ENCODE measurements at regions not wholly inside any gene's neighbourhood (a gene's known extent, or its start where the extent isn't known, plus 50 kb on each side); places are given as distances from the start of the nearest gene placed in this dataset.

- TF ChIP-seq CTCF (IDR thresholded peaks at IDR 0.05; ENCODE audit: low read depth, low read length): no peak
- Histone ChIP-seq H3K4me3 (ENCODE audit: low read depth, low read length) (no peak overlapping the region), H3K27ac (ENCODE audit: low read depth, low read length) (no peak overlapping the region), H3K27me3 (ENCODE audit: control insufficient read depth, insufficient read depth, low read length) (no peaks in the 10 kb centered on the region), H3K9me3 (ENCODE audit: control insufficient read depth, insufficient read depth, low read length) (no peaks in the 10 kb centered on the region)
- no peak for DNase-seq (ENCODE audit: low read depth, low spot score)
- CTCF ChIA-PET: no interaction called here
- POLR2A ChIA-PET: no interaction called here
Measured at GRCh38 chr21:21806711-21807597, 808.7 kb downstream of the NCAM2 start.

GRCh38 chr21:21807598-21807903, 809.3 kb downstream of the NCAM2 start:
- TF ChIP-seq CTCF (IDR thresholded peaks at IDR 0.05; ENCODE audit: low read depth, low read length): no peak

GRCh38 chr21:21813289-21813688, 815.1 kb downstream of the NCAM2 start:
- no peak overlapping the region for H3K4me3 ChIP-seq (ENCODE audit: low read depth, low read length)
- no peaks in the 10 kb centered on the region for H3K9me3 ChIP-seq (ENCODE audit: control insufficient read depth, insufficient read depth, low read length)
- CTCF ChIA-PET: no interaction called here
- H3K27ac ChIP-seq (ENCODE audit: low read depth, low read length): no peak overlapping the region
- H3K27me3 ChIP-seq (ENCODE audit: control insufficient read depth, insufficient read depth, low read length): no peaks in the 10 kb centered on the region
- no peak for DNase-seq (ENCODE audit: low read depth, low spot score)
- TF ChIP-seq CTCF (IDR thresholded peaks at IDR 0.05; ENCODE audit: low read depth, low read length): no peak
- POLR2A ChIA-PET: no interaction called here

More at GRCh38 chr21:21807598-21807903, 809.3 kb downstream of the NCAM2 start:
- no peaks in the 10 kb centered on the region for H3K9me3 ChIP-seq (ENCODE audit: control insufficient read depth, insufficient read depth, low read length)
- H3K27ac ChIP-seq (ENCODE audit: low read depth, low read length): no peak overlapping the region
- ChIA-PET POLR2A (no interaction called here), CTCF (no interaction called here)
- H3K4me3 ChIP-seq (ENCODE audit: low read depth, low read length): no peak overlapping the region
- no peak for DNase-seq (ENCODE audit: low read depth, low spot score)
- H3K27me3 ChIP-seq (ENCODE audit: control insufficient read depth, insufficient read depth, low read length): no peaks in the 10 kb centered on the region

GRCh38 chr21:21813934-21814333, 815.7 kb downstream of the NCAM2 start:
- no peak for TF ChIP-seq CTCF (IDR thresholded peaks at IDR 0.05; ENCODE audit: low read depth, low read length)
- Histone ChIP-seq H3K9me3 (ENCODE audit: control insufficient read depth, insufficient read depth, low read length) (no peaks in the 10 kb centered on the region), H3K27me3 (ENCODE audit: control insufficient read depth, insufficient read depth, low read length) (no peaks in the 10 kb centered on the region), H3K4me3 (ENCODE audit: low read depth, low read length) (no peak overlapping the region), H3K27ac (ENCODE audit: low read depth, low read length) (no peak overlapping the region)
- POLR2A ChIA-PET: no interaction called here
- CTCF ChIA-PET: no interaction called here
- no peak for DNase-seq (ENCODE audit: low read depth, low spot score)

GRCh38 chr21:21816778-21817177, 818.6 kb downstream of the NCAM2 start:
- POLR2A ChIA-PET: no interaction called here

More at GRCh38 chr21:21816778-21817177, 818.6 kb downstream of the NCAM2 start:
- CTCF ChIA-PET: no interaction called here
- Histone ChIP-seq H3K27ac (ENCODE audit: low read depth, low read length) (no peak overlapping the region), H3K27me3 (ENCODE audit: control insufficient read depth, insufficient read depth, low read length) (no peaks in the 10 kb centered on the region), H3K9me3 (ENCODE audit: control insufficient read depth, insufficient read depth, low read length) (no peaks in the 10 kb centered on the region), H3K4me3 (ENCODE audit: low read depth, low read length) (no peak overlapping the region)
- TF ChIP-seq CTCF (IDR thresholded peaks at IDR 0.05; ENCODE audit: low read depth, low read length): no peak
- no peak for DNase-seq (ENCODE audit: low read depth, low spot score)

Data from AG04450 (cell line).